ENCODE measurements at regions not wholly inside any gene's neighbourhood (a gene's known extent, or its start where the extent isn't known, plus 50 kb on each side); places are given as distances from the start of the nearest gene placed in this dataset.
"Not testable (repeated sequence)": the region's sequence is repeated elsewhere in the genome, so short reads cannot be mapped to it uniquely, and the experiment has no call there.

DNA sequence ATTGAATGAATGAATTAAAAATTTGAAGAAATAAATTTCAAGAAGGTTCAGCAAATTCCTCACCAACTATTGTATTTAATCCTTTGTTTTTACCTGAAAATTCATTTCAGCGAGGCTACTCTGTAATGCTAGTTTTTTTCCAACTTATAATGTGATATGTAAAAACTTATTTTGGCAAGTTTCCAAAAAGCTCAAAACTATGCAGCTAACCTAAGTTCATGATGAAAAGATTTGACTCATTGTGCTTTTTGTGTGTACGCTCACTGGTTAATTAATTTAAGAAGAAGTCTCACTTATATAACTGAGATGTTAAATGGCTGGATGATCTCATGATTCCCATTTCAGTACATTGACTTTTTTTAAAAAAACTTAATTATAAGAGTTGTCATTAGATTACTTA is 196.0 kb upstream of the SAMSN1 start:
- no peak for FAIRE-seq
- TF ChIP-seq SPI1 (IDR thresholded peaks at IDR 0.05; ENCODE audit: low read depth, low read length) (no peak), POLR2A (IDR thresholded peaks at IDR 0.05; ENCODE audit: low read depth, low read length) (no peak), PAX5 (IDR thresholded peaks at IDR 0.05; ENCODE audit: insufficient read depth, low read length, severe bottlenecking) (no peak), TAF1 (IDR thresholded peaks at IDR 0.05; ENCODE audit: low read depth, low read length) (no peak), POU2F2 (IDR thresholded peaks at IDR 0.05; ENCODE audit: low read depth, low read length) (no peak), POLR2AphosphoS5 (IDR thresholded peaks at IDR 0.05; ENCODE audit: low read depth, low read length) (no peak)
- no peak for DNase-seq (ENCODE audit: insufficient read length, low spot score)

GRCh38 chr21:14741256-14741655 is 195.1 kb upstream of the SAMSN1 start:
- TF ChIP-seq PAX5 (IDR thresholded peaks at IDR 0.05; ENCODE audit: insufficient read depth, low read length, severe bottlenecking), result no peak
- TF ChIP-seq POLR2A (IDR thresholded peaks at IDR 0.05; ENCODE audit: low read depth, low read length), result no peak
- no peak for TF ChIP-seq POU2F2 (IDR thresholded peaks at IDR 0.05; ENCODE audit: low read depth, low read length)
- no peak for TF ChIP-seq TAF1 (IDR thresholded peaks at IDR 0.05; ENCODE audit: low read depth, low read length)
- TF ChIP-seq SPI1 (IDR thresholded peaks at IDR 0.05; ENCODE audit: low read depth, low read length), result no peak
- TF ChIP-seq POLR2AphosphoS5 (IDR thresholded peaks at IDR 0.05; ENCODE audit: low read depth, low read length), result no peak
- no peak for DNase-seq (ENCODE audit: insufficient read length, low spot score)
- FAIRE-seq, result no peak

DNA sequence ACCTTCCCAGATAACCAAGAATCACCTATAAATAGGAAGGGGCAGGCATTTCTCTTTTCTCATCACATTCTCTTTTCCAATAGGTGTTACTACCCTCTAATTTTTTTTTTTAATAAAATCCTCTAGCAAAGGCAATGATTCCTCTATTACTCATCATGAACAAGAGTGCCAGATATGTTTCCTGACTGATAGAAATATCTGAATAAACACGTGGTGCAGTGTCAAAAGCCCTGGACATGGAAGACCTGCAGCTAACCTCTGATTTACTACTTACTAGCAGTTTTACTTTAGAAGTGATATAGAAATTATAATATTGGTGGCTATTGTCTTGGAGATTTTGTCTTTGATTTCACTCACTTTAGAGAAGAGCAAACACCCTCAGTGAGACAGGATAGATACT is 194.6 kb upstream of the SAMSN1 start:
- DNase-seq (ENCODE audit: insufficient read length, low spot score) (no peak), FAIRE-seq (no peak)
- no peak for TF ChIP-seq PAX5 (IDR thresholded peaks at IDR 0.05; ENCODE audit: insufficient read depth, low read length, severe bottlenecking)
- no peak for TF ChIP-seq POLR2A (IDR thresholded peaks at IDR 0.05; ENCODE audit: low read depth, low read length)
- TF ChIP-seq POLR2AphosphoS5 (IDR thresholded peaks at IDR 0.05; ENCODE audit: low read depth, low read length), result no peak

DNA sequence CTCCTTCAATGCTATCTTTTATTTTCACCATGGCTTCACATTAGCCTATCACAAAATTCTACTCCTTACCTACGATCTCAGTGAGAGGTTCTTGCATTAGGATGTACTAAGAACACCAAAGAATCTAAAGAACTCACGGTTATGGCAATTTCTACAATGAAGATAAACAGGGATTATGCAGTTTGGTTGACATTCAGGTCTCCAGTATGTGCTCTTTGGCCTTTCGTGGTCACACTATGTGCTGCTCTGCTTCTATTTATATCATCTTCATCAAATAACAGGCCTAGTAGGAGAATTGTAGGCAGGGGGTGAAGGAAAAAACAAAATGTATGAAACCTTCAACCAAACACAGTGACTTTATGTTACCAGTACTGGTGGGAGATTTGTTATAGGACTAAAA is 194.0 kb upstream of the SAMSN1 start:
- FAIRE-seq (no peak), DNase-seq (ENCODE audit: insufficient read length, low spot score) (no peak)

GRCh38 chr21:14739590-14739989 is 193.5 kb upstream of the SAMSN1 start:
- TF ChIP-seq SPI1 (IDR thresholded peaks at IDR 0.05; ENCODE audit: low read depth, low read length) (no peak), POLR2AphosphoS5 (IDR thresholded peaks at IDR 0.05; ENCODE audit: low read depth, low read length) (no peak), POU2F2 (IDR thresholded peaks at IDR 0.05; ENCODE audit: low read depth, low read length) (no peak), TAF1 (IDR thresholded peaks at IDR 0.05; ENCODE audit: low read depth, low read length) (no peak), POLR2A (IDR thresholded peaks at IDR 0.05; ENCODE audit: low read depth, low read length) (no peak), PAX5 (IDR thresholded peaks at IDR 0.05; ENCODE audit: insufficient read depth, low read length, severe bottlenecking) (no peak)
- FAIRE-seq, result no peak
- no peak for DNase-seq (ENCODE audit: insufficient read length, low spot score)

More for the DNA sequence above, 194.0 kb upstream of the SAMSN1 start:
- TF ChIP-seq PAX5 (IDR thresholded peaks at IDR 0.05; ENCODE audit: insufficient read depth, low read length, severe bottlenecking) (no peak), SPI1 (IDR thresholded peaks at IDR 0.05; ENCODE audit: low read depth, low read length) (no peak), TAF1 (IDR thresholded peaks at IDR 0.05; ENCODE audit: low read depth, low read length) (no peak), POU2F2 (IDR thresholded peaks at IDR 0.05; ENCODE audit: low read depth, low read length) (no peak), POLR2A (IDR thresholded peaks at IDR 0.05; ENCODE audit: low read depth, low read length) (no peak), POLR2AphosphoS5 (IDR thresholded peaks at IDR 0.05; ENCODE audit: low read depth, low read length) (no peak)

DNA sequence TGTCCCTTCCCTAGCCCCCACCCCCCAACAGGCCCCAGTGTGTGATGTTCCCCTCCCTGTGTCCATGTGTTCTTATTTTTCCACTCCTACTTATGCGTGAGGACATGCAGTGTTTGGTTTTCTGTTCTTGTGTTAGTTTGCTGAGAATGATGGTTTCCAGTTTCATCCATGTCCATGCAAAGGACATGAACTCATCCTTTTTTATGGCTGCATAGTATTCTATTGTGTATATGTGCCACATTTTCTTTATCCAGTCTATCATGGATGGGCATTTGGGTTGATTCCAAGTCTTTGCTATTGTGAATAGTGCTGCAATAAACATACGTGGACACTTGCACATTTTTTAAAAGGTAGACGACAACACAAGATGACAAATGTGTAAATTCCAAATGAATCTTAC is 192.5 kb upstream of the SAMSN1 start:
- not testable (repeated sequence) for DNase-seq (ENCODE audit: insufficient read length, low spot score); FAIRE-seq

- FAIRE-seq (no peak), DNase-seq (ENCODE audit: insufficient read length, low spot score) (no peak)
- TF ChIP-seq POU2F2 (IDR thresholded peaks at IDR 0.05; ENCODE audit: low read depth, low read length) (no peak), SPI1 (IDR thresholded peaks at IDR 0.05; ENCODE audit: low read depth, low read length) (no peak)
Observed at GRCh38 chr21:14737922-14738321, 191.8 kb upstream of the SAMSN1 start.

GRCh38 chr21:14737284-14737691 is 191.2 kb upstream of the SAMSN1 start:
- FAIRE-seq, result peak; percentile 80
- DNase-seq (ENCODE audit: insufficient read length, low spot score), result no peak
- TF ChIP-seq SPI1 (IDR thresholded peaks at IDR 0.05; ENCODE audit: low read depth, low read length), result no peak
- no peak for TF ChIP-seq PAX5 (IDR thresholded peaks at IDR 0.05; ENCODE audit: insufficient read depth, low read length, severe bottlenecking)
- TF ChIP-seq POLR2A (IDR thresholded peaks at IDR 0.05; ENCODE audit: low read depth, low read length), result no peak
- TF ChIP-seq TAF1 (IDR thresholded peaks at IDR 0.05; ENCODE audit: low read depth, low read length), result no peak

- TF ChIP-seq SPI1 (IDR thresholded peaks at IDR 0.05; ENCODE audit: low read depth, low read length), result no peak
- TF ChIP-seq POLR2AphosphoS5 (IDR thresholded peaks at IDR 0.05; ENCODE audit: low read depth, low read length), result no peak
- no peak for TF ChIP-seq POU2F2 (IDR thresholded peaks at IDR 0.05; ENCODE audit: low read depth, low read length)
- TF ChIP-seq TAF1 (IDR thresholded peaks at IDR 0.05; ENCODE audit: low read depth, low read length), result no peak
- TF ChIP-seq POLR2A (IDR thresholded peaks at IDR 0.05; ENCODE audit: low read depth, low read length), result no peak
- TF ChIP-seq PAX5 (IDR thresholded peaks at IDR 0.05; ENCODE audit: insufficient read depth, low read length, severe bottlenecking), result no peak
- no peak for DNase-seq (ENCODE audit: insufficient read length, low spot score)
- peak; percentile 58 for FAIRE-seq
Observed at GRCh38 chr21:14736672-14737071, 190.6 kb upstream of the SAMSN1 start.

GRCh38 chr21:14736162-14736561 is 190.0 kb upstream of the SAMSN1 start:
- peak; percentile 73 for FAIRE-seq
- TF ChIP-seq SPI1 (IDR thresholded peaks at IDR 0.05; ENCODE audit: low read depth, low read length) (peak; percentile 66), PAX5 (IDR thresholded peaks at IDR 0.05; ENCODE audit: insufficient read depth, low read length, severe bottlenecking) (no peak)

GRCh38 chr21:14734833-14735232 is 188.7 kb upstream of the SAMSN1 start:
- TF ChIP-seq SPI1 (IDR thresholded peaks at IDR 0.05; ENCODE audit: low read depth, low read length), result no peak
- no peak for TF ChIP-seq POLR2A (IDR thresholded peaks at IDR 0.05; ENCODE audit: low read depth, low read length)
- TF ChIP-seq POLR2AphosphoS5 (IDR thresholded peaks at IDR 0.05; ENCODE audit: low read depth, low read length), result no peak
- TF ChIP-seq PAX5 (IDR thresholded peaks at IDR 0.05; ENCODE audit: insufficient read depth, low read length, severe bottlenecking), result no peak
- no peak for TF ChIP-seq POU2F2 (IDR thresholded peaks at IDR 0.05; ENCODE audit: low read depth, low read length)
- no peak for TF ChIP-seq TAF1 (IDR thresholded peaks at IDR 0.05; ENCODE audit: low read depth, low read length)
- FAIRE-seq, result no peak
- no peak for DNase-seq (ENCODE audit: insufficient read length, low spot score)

More at GRCh38 chr21:14736162-14736561, 190.0 kb upstream of the SAMSN1 start:
- DNase-seq (ENCODE audit: insufficient read length, low spot score), result no peak

All from GM12891 (cell line).